Gastroesophageal sphincter (tissue), 4 donors: ENCODE measurements at regions not wholly inside any gene's neighbourhood (a gene's known extent, or its start where the extent isn't known, plus 50 kb on each side); places are given as distances from the start of the nearest gene placed in this dataset.

ENCODE experiments used
- ATAC-seq: fragments of 150-250 bp; one replicate; pipeline ENCODE4 v1.9.1; 2016; ENCODE audit warnings: mild to moderate bottlenecking, moderate library complexity
- H3K27ac ChIP-seq, 4 donors: fragments of 200-600 bp; sonication (generic) in 3 of 4; 1 replicate in 3 of 4; 2 replicates in 1 of 4; pipeline ENCODE4 v1.5.1; 2016 to 2019
- H3K27me3 ChIP-seq: fragments of 200-600 bp; sonication (generic); one replicate; pipeline ENCODE4 v1.5.1; 2019
- H3K36me3 ChIP-seq, 2 donors: fragments of 200-600 bp; sonication (generic); one replicate each; pipeline ENCODE4 v1.5.1; 2019; ENCODE audit warnings: control low read depth in 1 of 2
- H3K4me1 ChIP-seq, 3 donors: fragments of 200-600 bp; sonication (generic); 1 replicate in 2 of 3; 2 replicates in 1 of 3; pipeline ENCODE4 v1.5.1; 2016 to 2019; ENCODE audit warnings: control low read depth in 2 of 3
- H3K4me3 ChIP-seq, 2 donors: fragments of 200-600 bp; sonication (generic); one replicate each; pipeline ENCODE4 v1.5.1; 2019; ENCODE audit warnings: mild to moderate bottlenecking in 1 of 2, moderate library complexity in 1 of 2
- H3K9me3 ChIP-seq, 3 donors: fragments of 200-600 bp; sonication (generic); one replicate each; pipeline ENCODE4 v1.5.1; 2017 to 2019; ENCODE audit warnings: control low read depth in 2 of 3
- EP300 ChIP-seq: sonication (generic); formaldehyde crosslinking; IDR thresholded peaks from one replicate; pipeline ENCODE4 v1.6.1; 2017; ENCODE audit warnings: antibody characterized with exemption, mild to moderate bottlenecking
- POLR2A ChIP-seq, 2 donors: fragments of 450-650 bp; IDR thresholded peaks; one replicate each; pipeline ENCODE4 v1.6.1; 2017; ENCODE audit warnings: antibody characterized with exemption in 2 of 2, mild to moderate bottlenecking in 2 of 2, moderate library complexity in 1 of 2
- POLR2AphosphoS5 ChIP-seq: sonication (generic); formaldehyde crosslinking; IDR thresholded peaks from one replicate; pipeline ENCODE4 v1.6.1; 2017; ENCODE audit warnings: antibody characterized with exemption
- WGBS, 2 donors: methylation state at CpG; one replicate each; pipeline ENCODE4 v1.1.5; 2018; ENCODE audit warnings: low coverage in 1 of 2; 5-methylcytosine and 5-hydroxymethylcytosine counted together
- TF ChIP-seq, protein P1 (sequence below), 4 experiments: fragments of 200-600 bp in 2 of 4; fragments of 450-650 bp in 2 of 4; sonication (generic) in 1 of 4; IDR thresholded peaks; one replicate each; pipeline ENCODE4 v1.5.1; 2017 to 2019; ENCODE audit warnings: antibody characterized with exemption in 4 of 4, mild to moderate bottlenecking in 2 of 4, moderate library complexity in 2 of 4

DNA sequence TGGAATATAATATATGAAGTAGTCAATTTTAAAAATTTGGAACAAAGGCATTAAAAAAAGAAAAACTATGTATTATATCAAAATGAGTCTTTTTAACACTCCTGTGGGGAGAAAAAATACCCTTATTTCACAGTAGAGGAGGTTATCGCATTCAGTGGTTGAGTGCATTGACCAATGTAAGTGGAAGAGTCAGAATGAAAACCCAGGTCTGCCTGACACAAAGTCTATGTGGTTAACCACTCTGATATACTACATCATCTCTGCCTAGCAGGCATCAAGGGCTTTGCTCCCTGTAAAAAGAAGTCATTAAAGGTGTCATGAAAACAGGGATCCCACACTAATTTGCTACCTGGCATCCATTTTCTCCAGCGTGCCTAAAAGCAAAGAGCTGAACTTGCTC lies 417.2 kb upstream of the C9orf72 start:
- Histone ChIP-seq H3K27ac (no peak overlapping the region), H3K4me1 (no peaks in the 10 kb centered on the region), H3K36me3 (no peaks in the 10 kb centered on the region), H3K9me3 (no peaks in the 10 kb centered on the region), H3K27me3 (no peaks in the 10 kb centered on the region), H3K4me3 (no peak overlapping the region)
- TF ChIP-seq POLR2A (IDR thresholded peaks at IDR 0.05) (no peak), POLR2AphosphoS5 (no peak), EP300 (no peak)
- TF ChIP-seq, protein P1, sequence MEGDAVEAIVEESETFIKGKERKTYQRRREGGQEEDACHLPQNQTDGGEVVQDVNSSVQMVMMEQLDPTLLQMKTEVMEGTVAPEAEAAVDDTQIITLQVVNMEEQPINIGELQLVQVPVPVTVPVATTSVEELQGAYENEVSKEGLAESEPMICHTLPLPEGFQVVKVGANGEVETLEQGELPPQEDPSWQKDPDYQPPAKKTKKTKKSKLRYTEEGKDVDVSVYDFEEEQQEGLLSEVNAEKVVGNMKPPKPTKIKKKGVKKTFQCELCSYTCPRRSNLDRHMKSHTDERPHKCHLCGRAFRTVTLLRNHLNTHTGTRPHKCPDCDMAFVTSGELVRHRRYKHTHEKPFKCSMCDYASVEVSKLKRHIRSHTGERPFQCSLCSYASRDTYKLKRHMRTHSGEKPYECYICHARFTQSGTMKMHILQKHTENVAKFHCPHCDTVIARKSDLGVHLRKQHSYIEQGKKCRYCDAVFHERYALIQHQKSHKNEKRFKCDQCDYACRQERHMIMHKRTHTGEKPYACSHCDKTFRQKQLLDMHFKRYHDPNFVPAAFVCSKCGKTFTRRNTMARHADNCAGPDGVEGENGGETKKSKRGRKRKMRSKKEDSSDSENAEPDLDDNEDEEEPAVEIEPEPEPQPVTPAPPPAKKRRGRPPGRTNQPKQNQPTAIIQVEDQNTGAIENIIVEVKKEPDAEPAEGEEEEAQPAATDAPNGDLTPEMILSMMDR (IDR thresholded peaks at IDR 0.05) = no peak
- WGBS, 2 donors = 60 to 100% methylated on average over 1 to 2 of the region's 2 CpGs
- ATAC-seq = no peak

- no peaks in the 10 kb centered on the region for H3K27me3 ChIP-seq
- no peak overlapping the region for H3K4me3 ChIP-seq
- no peaks in the 10 kb centered on the region for H3K9me3 ChIP-seq
- no peaks in the 10 kb centered on the region for H3K4me1 ChIP-seq
- no peak for ATAC-seq
- no peaks in the 10 kb centered on the region for H3K36me3 ChIP-seq
- no peak overlapping the region for H3K27ac ChIP-seq
- TF ChIP-seq, protein P1 (IDR thresholded peaks at IDR 0.05) = no peak
- TF ChIP-seq POLR2A (IDR thresholded peaks at IDR 0.05) (no peak), POLR2AphosphoS5 (no peak), EP300 (no peak)
- 65 to 67% methylated on average over 4 to 5 of the region's 5 CpGs for WGBS, 2 donors
Observed at GRCh38 chr9:27991221-27991620, 417.9 kb upstream of the C9orf72 start.

GRCh38 chr9:28001096-28001495 lies 427.8 kb upstream of the C9orf72 start:
- no peak for TF ChIP-seq POLR2A (IDR thresholded peaks at IDR 0.05)
- TF ChIP-seq, protein P1 (IDR thresholded peaks at IDR 0.05) = no peak
- TF ChIP-seq EP300 = no peak
- no peak for TF ChIP-seq POLR2AphosphoS5
- ATAC-seq = no peak
- WGBS, 2 donors = 86% methylated on average over 1 of the region's 1 CpG; no CpG with 5 or more reads in 1 of the 2 donors
- Histone ChIP-seq H3K4me3 (no peak overlapping the region), H3K9me3 (no peaks in the 10 kb centered on the region), H3K4me1 (no peaks in the 10 kb centered on the region), H3K27ac (no peak overlapping the region), H3K36me3 (no peaks in the 10 kb centered on the region), H3K27me3 (no peaks in the 10 kb centered on the region)

DNA sequence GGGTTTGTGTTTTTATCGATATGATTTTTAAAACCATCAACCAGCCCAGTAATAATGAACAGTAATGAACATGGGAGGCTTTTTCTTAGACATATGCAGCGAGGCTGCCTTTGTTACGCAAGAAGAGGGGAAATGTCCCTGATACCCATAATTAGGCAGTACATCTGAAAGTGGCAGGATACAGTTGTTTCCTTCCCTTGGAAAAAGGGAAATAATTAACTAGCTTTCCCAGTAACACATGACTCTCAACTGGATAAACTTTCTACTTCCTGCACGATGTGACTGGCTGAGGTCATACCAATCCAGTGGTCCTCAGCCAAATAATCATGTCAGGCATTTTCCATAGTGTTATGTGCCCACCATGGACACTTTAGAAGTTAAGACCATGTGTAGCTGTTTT lies 431.6 kb upstream of the C9orf72 start:
- no peak overlapping the region for H3K27ac ChIP-seq
- no peaks in the 10 kb centered on the region for H3K9me3 ChIP-seq
- no peaks in the 10 kb centered on the region for H3K4me1 ChIP-seq
- no peaks in the 10 kb centered on the region for H3K36me3 ChIP-seq
- no peak for TF ChIP-seq POLR2AphosphoS5
- TF ChIP-seq, protein P1 (IDR thresholded peaks at IDR 0.05) = no peak
- no peak for TF ChIP-seq POLR2A (IDR thresholded peaks at IDR 0.05)
- no peak for TF ChIP-seq EP300
- H3K4me3 ChIP-seq = no peak overlapping the region
- ATAC-seq = peak; percentile 43
- H3K27me3 ChIP-seq = no peaks in the 10 kb centered on the region
- WGBS, 2 donors = 61 to 79% methylated on average over 4 of the region's 4 CpGs

- Histone ChIP-seq H3K9me3 (no peaks in the 10 kb centered on the region), H3K4me3 (no peak overlapping the region), H3K27me3 (no peaks in the 10 kb centered on the region), H3K36me3 (no peaks in the 10 kb centered on the region), H3K4me1 (no peaks in the 10 kb centered on the region), H3K27ac (no peak overlapping the region)
- no peak for ATAC-seq
- 67 to 80% methylated on average over 1 of the region's 1 CpG for WGBS, 2 donors
- TF ChIP-seq EP300 (no peak), POLR2AphosphoS5 (no peak), POLR2A (IDR thresholded peaks at IDR 0.05) (no peak)
- TF ChIP-seq, protein P1 (IDR thresholded peaks at IDR 0.05) = no peak
Observed at GRCh38 chr9:28005779-28006178, 432.5 kb upstream of the C9orf72 start.
